ENCODE measurements at regions not wholly inside any gene's neighbourhood (a gene's known extent, or its start where the extent isn't known, plus 50 kb on each side); places are given as distances from the start of the nearest gene placed in this dataset.

DNA sequence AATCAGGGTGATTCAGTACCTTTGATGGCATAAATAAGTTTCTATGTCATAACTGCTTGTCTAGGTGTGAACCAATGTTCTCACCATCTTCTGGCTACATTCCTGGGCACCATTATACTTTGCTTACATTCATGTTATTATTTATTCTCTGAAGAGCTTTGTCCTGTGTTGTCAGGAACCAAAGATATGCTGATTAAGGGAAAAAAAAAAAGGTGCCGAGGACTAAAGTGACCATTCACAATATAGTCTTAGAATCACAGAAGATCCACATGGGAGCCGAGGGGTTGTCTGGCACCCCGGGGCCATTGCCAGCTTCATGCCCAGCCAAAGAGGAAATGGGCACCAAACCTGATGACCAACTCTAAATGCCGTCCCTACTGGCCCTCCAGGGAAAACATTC, 329.2 kb upstream of the NFE2L3 start:
- TF ChIP-seq, protein P1, sequence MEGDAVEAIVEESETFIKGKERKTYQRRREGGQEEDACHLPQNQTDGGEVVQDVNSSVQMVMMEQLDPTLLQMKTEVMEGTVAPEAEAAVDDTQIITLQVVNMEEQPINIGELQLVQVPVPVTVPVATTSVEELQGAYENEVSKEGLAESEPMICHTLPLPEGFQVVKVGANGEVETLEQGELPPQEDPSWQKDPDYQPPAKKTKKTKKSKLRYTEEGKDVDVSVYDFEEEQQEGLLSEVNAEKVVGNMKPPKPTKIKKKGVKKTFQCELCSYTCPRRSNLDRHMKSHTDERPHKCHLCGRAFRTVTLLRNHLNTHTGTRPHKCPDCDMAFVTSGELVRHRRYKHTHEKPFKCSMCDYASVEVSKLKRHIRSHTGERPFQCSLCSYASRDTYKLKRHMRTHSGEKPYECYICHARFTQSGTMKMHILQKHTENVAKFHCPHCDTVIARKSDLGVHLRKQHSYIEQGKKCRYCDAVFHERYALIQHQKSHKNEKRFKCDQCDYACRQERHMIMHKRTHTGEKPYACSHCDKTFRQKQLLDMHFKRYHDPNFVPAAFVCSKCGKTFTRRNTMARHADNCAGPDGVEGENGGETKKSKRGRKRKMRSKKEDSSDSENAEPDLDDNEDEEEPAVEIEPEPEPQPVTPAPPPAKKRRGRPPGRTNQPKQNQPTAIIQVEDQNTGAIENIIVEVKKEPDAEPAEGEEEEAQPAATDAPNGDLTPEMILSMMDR (conservative IDR thresholded peaks at IDR 0.05 in 1 of 2, IDR thresholded peaks at IDR 0.05 in 1 of 2; ENCODE audit: extremely low read depth in 1 of 2, insufficient read depth in 1 of 2, low read depth in 1 of 2, low read length in 2 of 2): no peak
- TF ChIP-seq EZH2 (IDR thresholded peaks at IDR 0.05; ENCODE audit: borderline replicate concordance, low read length): no peak
